VCaP (cell line): ENCODE measurements at regions not wholly inside any gene's neighbourhood (a gene's known extent, or its start where the extent isn't known, plus 50 kb on each side); places are given as distances from the start of the nearest gene placed in this dataset.

ENCODE experiments used
- H3K27ac ChIP-seq: fragments of 450-650 bp; 2 replicates; pipeline ENCODE4 v1.5.1; 2017
- TF ChIP-seq, protein P1 (sequence below): fragments of 450-650 bp; conservative IDR thresholded peaks from 2 replicates; pipeline ENCODE4 v1.5.1; 2017; ENCODE audit warnings: mild to moderate bottlenecking, moderate library complexity

- TF ChIP-seq, protein P1, sequence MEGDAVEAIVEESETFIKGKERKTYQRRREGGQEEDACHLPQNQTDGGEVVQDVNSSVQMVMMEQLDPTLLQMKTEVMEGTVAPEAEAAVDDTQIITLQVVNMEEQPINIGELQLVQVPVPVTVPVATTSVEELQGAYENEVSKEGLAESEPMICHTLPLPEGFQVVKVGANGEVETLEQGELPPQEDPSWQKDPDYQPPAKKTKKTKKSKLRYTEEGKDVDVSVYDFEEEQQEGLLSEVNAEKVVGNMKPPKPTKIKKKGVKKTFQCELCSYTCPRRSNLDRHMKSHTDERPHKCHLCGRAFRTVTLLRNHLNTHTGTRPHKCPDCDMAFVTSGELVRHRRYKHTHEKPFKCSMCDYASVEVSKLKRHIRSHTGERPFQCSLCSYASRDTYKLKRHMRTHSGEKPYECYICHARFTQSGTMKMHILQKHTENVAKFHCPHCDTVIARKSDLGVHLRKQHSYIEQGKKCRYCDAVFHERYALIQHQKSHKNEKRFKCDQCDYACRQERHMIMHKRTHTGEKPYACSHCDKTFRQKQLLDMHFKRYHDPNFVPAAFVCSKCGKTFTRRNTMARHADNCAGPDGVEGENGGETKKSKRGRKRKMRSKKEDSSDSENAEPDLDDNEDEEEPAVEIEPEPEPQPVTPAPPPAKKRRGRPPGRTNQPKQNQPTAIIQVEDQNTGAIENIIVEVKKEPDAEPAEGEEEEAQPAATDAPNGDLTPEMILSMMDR, result no peak
- no peak overlapping the region for H3K27ac ChIP-seq
Observed at GRCh38 chr5:3216386-3216785, 379.2 kb upstream of the IRX1 start.

- TF ChIP-seq, protein P1, result no peak
- no peak overlapping the region for H3K27ac ChIP-seq
Observed at GRCh38 chr5:3214838-3215374, 380.7 kb upstream of the IRX1 start.

GRCh38 chr5:3214396-3214795, 381.2 kb upstream of the IRX1 start:
- TF ChIP-seq, protein P1, result no peak
- H3K27ac ChIP-seq, result no peak overlapping the region

DNA sequence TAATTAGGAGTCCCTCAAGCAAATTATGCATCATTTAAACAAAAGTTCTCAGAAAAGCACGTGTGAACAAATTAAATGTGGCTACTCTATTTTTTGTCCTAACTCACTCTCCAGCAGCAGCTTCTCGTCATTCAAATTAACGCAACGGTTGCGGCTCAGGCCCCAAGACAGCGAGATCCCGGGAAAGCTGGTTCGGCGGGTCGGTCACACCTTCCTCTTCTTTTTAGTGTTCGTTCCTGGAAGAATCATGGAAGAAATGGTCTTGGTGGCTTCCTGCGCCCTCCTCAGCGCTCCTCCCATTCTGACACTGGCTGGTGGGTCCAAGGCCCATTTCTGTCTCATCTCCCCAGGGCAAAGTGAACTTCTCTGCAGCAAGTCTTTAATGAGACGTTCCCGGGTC, 382.8 kb upstream of the IRX1 start:
- no peak overlapping the region for H3K27ac ChIP-seq
- TF ChIP-seq, protein P1, result no peak

- TF ChIP-seq, protein P1, result no peak
- H3K27ac ChIP-seq, result no peak overlapping the region
Observed at GRCh38 chr5:3210531-3210930, 385.1 kb upstream of the IRX1 start.

DNA sequence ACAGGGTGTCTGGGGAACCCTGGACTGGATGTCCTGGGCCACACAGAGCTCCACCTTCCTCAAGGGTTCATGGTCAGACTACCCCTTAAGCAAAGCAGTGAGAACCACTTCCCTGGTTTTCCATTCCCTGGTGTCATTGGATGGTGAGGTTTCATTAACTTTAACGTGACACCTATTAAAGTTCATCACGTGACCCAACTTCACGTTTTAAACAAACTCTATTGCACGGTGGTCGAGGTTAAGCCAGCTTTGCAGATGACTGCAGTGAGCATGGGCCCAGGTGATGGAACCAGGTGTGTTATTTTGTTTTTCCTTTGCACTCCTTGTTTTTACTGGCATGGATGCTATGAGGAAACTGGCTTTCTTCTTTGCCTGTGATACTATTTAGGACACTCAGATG, 385.7 kb upstream of the IRX1 start:
- TF ChIP-seq, protein P1, result no peak

DNA sequence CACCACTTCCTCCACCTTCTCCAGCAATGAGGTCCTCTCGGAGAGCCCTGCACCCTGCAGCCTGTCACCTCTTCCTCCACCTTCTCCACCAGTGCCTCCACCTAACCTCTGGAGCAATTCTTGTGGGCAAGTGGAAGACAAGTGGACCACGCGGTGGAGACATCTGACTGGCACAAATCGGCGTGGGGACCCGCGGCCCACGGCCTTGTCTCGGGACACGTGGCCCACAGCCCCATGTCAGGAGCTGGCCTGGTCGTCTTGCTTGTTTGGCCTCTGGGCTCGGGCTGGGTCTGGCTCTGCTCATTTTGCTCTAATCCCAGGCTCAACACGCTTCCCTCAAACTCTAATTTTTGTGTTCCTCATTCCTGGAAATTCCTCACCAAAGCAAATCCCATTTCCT, 393.1 kb upstream of the IRX1 start:
- H3K27ac ChIP-seq, result no peak overlapping the region
- TF ChIP-seq, protein P1, result no peak

More for the DNA sequence above, 385.7 kb upstream of the IRX1 start:
- H3K27ac ChIP-seq, result no peak overlapping the region
